Mesothelial cell of epicardium (in vitro differentiated cells): ENCODE measurements at regions not wholly inside any gene's neighbourhood (a gene's known extent, or its start where the extent isn't known, plus 50 kb on each side); places are given as distances from the start of the nearest gene placed in this dataset.
"Not testable (repeated sequence)": the region's sequence is repeated elsewhere in the genome, so short reads cannot be mapped to it uniquely, and the experiment has no call there.

Experiments used
- DNase-seq, 2 experiments: peaks; one replicate each; pipeline ENCODE4 v3.0.0; 2021; ENCODE audit warnings: low spot score in 2 of 2; ENCODE audit not compliant: unreplicated experiment in 2 of 2
- H3K27ac Mint-ChIP-seq: 2 replicates; pipeline ENCODE4 v1.8.0; 2021; ENCODE audit warnings: mixed read lengths
- H3K27me3 Mint-ChIP-seq: 2 replicates; pipeline ENCODE4 v1.8.0; 2021; ENCODE audit warnings: low read depth, mixed read lengths
- H3K36me3 Mint-ChIP-seq: 2 replicates; pipeline ENCODE4 v1.8.0; 2021; ENCODE audit warnings: mixed read lengths
- H3K4me1 Mint-ChIP-seq: 2 replicates; pipeline ENCODE4 v1.8.0; 2021; ENCODE audit warnings: mixed read lengths
- H3K4me3 Mint-ChIP-seq: 2 replicates; pipeline ENCODE4 v1.8.0; 2021; ENCODE audit warnings: mild to moderate bottlenecking, moderate library complexity, mixed read lengths
- H3K9me3 Mint-ChIP-seq: 2 replicates; pipeline ENCODE4 v1.8.0; 2021; ENCODE audit warnings: mixed read lengths
- TF ChIP-seq, protein P1 (sequence below): fragments of 200-600 bp; sonication (generic); IDR thresholded peaks from one replicate; pipeline ENCODE4 v1.5.0; 2021; ENCODE audit warnings: antibody characterized with exemption; ENCODE audit not compliant: unreplicated experiment

- no peak for DNase-seq
- Mint-ChIP-seq H3K27ac (no peak overlapping the region), H3K36me3 (no peaks in the 10 kb centered on the region), H3K27me3 (no peaks in the 10 kb centered on the region), H3K4me3 (no peak overlapping the region), H3K4me1 (no peaks in the 10 kb centered on the region), H3K9me3 (peaks cover 7% of the 10 kb centered on the region)
- TF ChIP-seq, protein P1, sequence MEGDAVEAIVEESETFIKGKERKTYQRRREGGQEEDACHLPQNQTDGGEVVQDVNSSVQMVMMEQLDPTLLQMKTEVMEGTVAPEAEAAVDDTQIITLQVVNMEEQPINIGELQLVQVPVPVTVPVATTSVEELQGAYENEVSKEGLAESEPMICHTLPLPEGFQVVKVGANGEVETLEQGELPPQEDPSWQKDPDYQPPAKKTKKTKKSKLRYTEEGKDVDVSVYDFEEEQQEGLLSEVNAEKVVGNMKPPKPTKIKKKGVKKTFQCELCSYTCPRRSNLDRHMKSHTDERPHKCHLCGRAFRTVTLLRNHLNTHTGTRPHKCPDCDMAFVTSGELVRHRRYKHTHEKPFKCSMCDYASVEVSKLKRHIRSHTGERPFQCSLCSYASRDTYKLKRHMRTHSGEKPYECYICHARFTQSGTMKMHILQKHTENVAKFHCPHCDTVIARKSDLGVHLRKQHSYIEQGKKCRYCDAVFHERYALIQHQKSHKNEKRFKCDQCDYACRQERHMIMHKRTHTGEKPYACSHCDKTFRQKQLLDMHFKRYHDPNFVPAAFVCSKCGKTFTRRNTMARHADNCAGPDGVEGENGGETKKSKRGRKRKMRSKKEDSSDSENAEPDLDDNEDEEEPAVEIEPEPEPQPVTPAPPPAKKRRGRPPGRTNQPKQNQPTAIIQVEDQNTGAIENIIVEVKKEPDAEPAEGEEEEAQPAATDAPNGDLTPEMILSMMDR: no peak
Observed at GRCh38 chr4:57355101-57355665, 245.0 kb upstream of the IGFBP7 start.

DNA sequence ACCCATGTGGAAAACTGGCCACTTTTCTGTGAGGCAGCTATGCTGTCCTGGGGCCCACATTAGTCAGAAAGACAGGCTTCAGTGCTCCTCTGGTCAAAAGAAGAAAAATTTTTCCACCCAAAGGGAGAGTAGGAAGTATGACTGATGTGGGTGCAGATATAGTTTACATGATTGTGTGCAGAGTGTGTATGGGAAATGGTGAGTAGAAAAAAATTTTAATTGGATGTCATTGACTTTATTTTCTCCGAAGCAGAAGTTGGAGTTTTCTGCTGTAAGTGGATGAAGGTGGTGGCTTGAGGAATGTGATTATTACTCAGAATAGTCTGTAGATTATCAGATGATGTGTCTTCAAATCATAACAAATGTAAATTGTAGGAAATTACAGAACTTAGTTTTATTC is 241.5 kb upstream of the IGFBP7 start:
- TF ChIP-seq, protein P1: no peak
- H3K4me1 Mint-ChIP-seq: no peaks in the 10 kb centered on the region
- DNase-seq: no peak
- H3K27ac Mint-ChIP-seq: no peak overlapping the region
- H3K36me3 Mint-ChIP-seq: no peaks in the 10 kb centered on the region
- H3K4me3 Mint-ChIP-seq: no peak overlapping the region
- H3K9me3 Mint-ChIP-seq: no peaks in the 10 kb centered on the region
- no peaks in the 10 kb centered on the region for H3K27me3 Mint-ChIP-seq

DNA sequence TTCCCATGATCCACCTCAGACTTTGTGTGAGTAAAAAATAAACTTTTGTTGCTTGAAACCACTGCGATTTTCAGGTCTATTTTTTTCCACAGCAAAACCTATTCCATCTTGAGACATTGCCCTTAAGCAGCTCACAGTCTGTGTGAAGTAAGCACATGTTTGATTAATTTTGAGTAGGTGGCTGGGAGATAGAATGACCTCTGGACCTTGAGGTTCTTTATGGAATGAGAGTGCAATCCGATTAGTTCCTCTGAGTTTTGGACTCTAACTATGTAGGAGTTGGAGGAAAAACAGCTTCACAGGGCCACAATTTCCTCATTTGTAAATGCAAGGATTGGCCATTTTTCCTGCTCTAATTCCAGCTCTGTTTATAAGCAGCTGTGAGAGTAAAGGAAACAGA is 234.1 kb upstream of the IGFBP7 start:
- TF ChIP-seq, protein P1: no peak
- H3K27me3 Mint-ChIP-seq: peaks cover 7% of the 10 kb centered on the region
- no peaks in the 10 kb centered on the region for H3K4me1 Mint-ChIP-seq
- no peak overlapping the region for H3K27ac Mint-ChIP-seq
- no peaks in the 10 kb centered on the region for H3K36me3 Mint-ChIP-seq
- H3K9me3 Mint-ChIP-seq: no peaks in the 10 kb centered on the region
- DNase-seq: no peak
- H3K4me3 Mint-ChIP-seq: no peak overlapping the region

GRCh38 chr4:57342411-57342810 is 232.2 kb upstream of the IGFBP7 start:
- Mint-ChIP-seq H3K27me3 (peaks cover 20% of the 10 kb centered on the region), H3K36me3 (no peaks in the 10 kb centered on the region), H3K4me3 (no peak overlapping the region), H3K4me1 (no peaks in the 10 kb centered on the region), H3K9me3 (no peaks in the 10 kb centered on the region), H3K27ac (no peak overlapping the region)
- TF ChIP-seq, protein P1: no peak
- no peak for DNase-seq

- not testable (repeated sequence) for H3K4me1 Mint-ChIP-seq, H3K27ac Mint-ChIP-seq, H3K4me3 Mint-ChIP-seq, H3K36me3 Mint-ChIP-seq, DNase-seq, H3K9me3 Mint-ChIP-seq
- peaks cover 31% of the 10 kb centered on the region for H3K27me3 Mint-ChIP-seq
Observed at GRCh38 chr4:57338861-57339260, 228.7 kb upstream of the IGFBP7 start.

- Mint-ChIP-seq H3K36me3 (no peaks in the 10 kb centered on the region), H3K4me1 (peaks cover 16% of the 10 kb centered on the region), H3K4me3 (no peak overlapping the region), H3K27ac (peak overlapping the region; percentile 33), H3K9me3 (no peaks in the 10 kb centered on the region), H3K27me3 (peaks cover 21% of the 10 kb centered on the region)
- no peak for DNase-seq
- TF ChIP-seq, protein P1: no peak
Observed at GRCh38 chr4:57333684-57334083, 223.5 kb upstream of the IGFBP7 start.
